Neural cell (in vitro differentiated cells): ENCODE measurements at regions not wholly inside any gene's neighbourhood (a gene's known extent, or its start where the extent isn't known, plus 50 kb on each side); places are given as distances from the start of the nearest gene placed in this dataset.

Experiments
- H2AFZ ChIP-seq: fragments of 200-600, 300-800 bp; sonication (generic), shearing (Covaris generic); 2 replicates; pipeline ENCODE4 v1.6.0; 2014; ENCODE audit warnings: low read depth, mild to moderate bottlenecking, antibody characterized with exemption, low read length, moderate library complexity
- H3F3A ChIP-seq: fragments of 200-600 bp; shearing (Covaris generic); 2 replicates; pipeline ENCODE4 v1.6.1; 2016; ENCODE audit warnings: mild to moderate bottlenecking, moderate library complexity, mixed read lengths, antibody characterized with exemption, low read length; ENCODE audit not compliant: insufficient read depth, poor library complexity, severe bottlenecking
- H3K27ac ChIP-seq: fragments of 200-600, 300-800 bp; sonication (generic), shearing (Covaris generic); 2 replicates; pipeline ENCODE4 v1.5.1; 2014; ENCODE audit warnings: mild to moderate bottlenecking, low read length, moderate library complexity
- H3K27me3 ChIP-seq: fragments of 300-800, 200-600 bp; sonication (generic), shearing (Covaris generic); 2 replicates; pipeline ENCODE4 v1.6.0; 2014; ENCODE audit warnings: mild to moderate bottlenecking, low read depth, low read length, moderate library complexity; ENCODE audit not compliant: insufficient read depth
- H3K36me3 ChIP-seq: fragments of 300-800, 200-600 bp; sonication (generic), shearing (Covaris generic); 2 replicates; pipeline ENCODE4 v1.5.1; 2014; ENCODE audit warnings: mild to moderate bottlenecking, antibody characterized with exemption, low read length, moderate library complexity; ENCODE audit not compliant: insufficient read depth
- H3K4me2 ChIP-seq: fragments of 300-800, 200-600 bp; sonication (generic), shearing (Covaris generic); 2 replicates; pipeline ENCODE4 v1.6.0; 2014; ENCODE audit warnings: mild to moderate bottlenecking, low read length
- H3K4me3 ChIP-seq: fragments of 300-800, 200-600 bp; sonication (generic), shearing (Covaris generic); 2 replicates; pipeline ENCODE4 v1.5.1; 2014; ENCODE audit warnings: mild to moderate bottlenecking, low read length, moderate library complexity
- H3K79me2 ChIP-seq: fragments of 200-600 bp; shearing (Covaris generic); replicated peaks from 2 replicates; pipeline ENCODE4 v1.6.0; 2014; ENCODE audit warnings: mild to moderate bottlenecking, low read length, moderate library complexity; ENCODE audit not compliant: insufficient read depth
- H3K9ac ChIP-seq: fragments of 300-800, 200-600 bp; sonication (generic), shearing (Covaris generic); 2 replicates; pipeline ENCODE4 v1.6.1; 2016; ENCODE audit warnings: mild to moderate bottlenecking, low read length, mixed read lengths
- H3K9me2 ChIP-seq: fragments of 200-600 bp; shearing (Covaris generic); 2 replicates; pipeline ENCODE4 v1.6.1; 2016; ENCODE audit warnings: mild to moderate bottlenecking, low read length, mixed read lengths; ENCODE audit not compliant: insufficient read depth
- H3K9me3 ChIP-seq: fragments of 200-600, 300-800 bp; sonication (generic), shearing (Covaris generic); 2 replicates; pipeline ENCODE4 v1.6.1; 2016; ENCODE audit warnings: mild to moderate bottlenecking, mixed run types, low read length, moderate library complexity, mixed read lengths
- H4K20me1 ChIP-seq: fragments of 200-600 bp; shearing (Covaris generic); 2 replicates; pipeline ENCODE4 v1.6.1; 2016; ENCODE audit warnings: mild to moderate bottlenecking, mixed run types; ENCODE audit not compliant: insufficient read depth
- CTCF ChIP-seq: fragments of 450-650 bp; IDR thresholded peaks from 2 replicates; pipeline ENCODE4 v1.5.1; 2014; ENCODE audit warnings: antibody characterized with exemption, mild to moderate bottlenecking, moderate library complexity; ENCODE audit not compliant: poor library complexity, severe bottlenecking
- EP300 ChIP-seq: fragments of 450-650 bp; conservative IDR thresholded peaks from 2 replicates; pipeline ENCODE4 v1.6.1; 2014; ENCODE audit warnings: antibody characterized with exemption, mild to moderate bottlenecking, moderate library complexity; ENCODE audit not compliant: poor library complexity, severe bottlenecking
- EZH2 ChIP-seq: fragments of 200-600, 300-800 bp; shearing (Covaris generic), sonication (generic); IDR thresholded peaks from 2 replicates; pipeline ENCODE4 v1.6.1; 2014; ENCODE audit warnings: antibody characterized with exemption, low read length, borderline replicate concordance, mild to moderate bottlenecking; ENCODE audit not compliant: insufficient read depth, poor library complexity, severe bottlenecking
- MXI1 ChIP-seq: fragments of 450-650 bp; conservative IDR thresholded peaks from 2 replicates; pipeline ENCODE4 v1.6.1; 2014; ENCODE audit warnings: antibody characterized with exemption, mild to moderate bottlenecking; ENCODE audit not compliant: poor library complexity, severe bottlenecking
- POLR2AphosphoS5 ChIP-seq: IDR thresholded peaks from 2 replicates; pipeline ENCODE4 v1.6.1; 2012
- RAD21 ChIP-seq: fragments of 450-650 bp; conservative IDR thresholded peaks from 2 replicates; pipeline ENCODE4 v1.6.1; 2014; ENCODE audit warnings: antibody characterized with exemption, mild to moderate bottlenecking, moderate library complexity
- REST ChIP-seq: IDR thresholded peaks from 2 replicates; pipeline ENCODE4 v1.6.1; 2012; ENCODE audit warnings: borderline replicate concordance
- SMC3 ChIP-seq: fragments of 450-650 bp; conservative IDR thresholded peaks from 2 replicates; pipeline ENCODE4 v1.6.1; 2014; ENCODE audit warnings: antibody characterized with exemption, mild to moderate bottlenecking, moderate library complexity; ENCODE audit not compliant: poor library complexity
- TAF1 ChIP-seq: IDR thresholded peaks from 2 replicates; pipeline ENCODE4 v1.6.1; 2012; ENCODE audit warnings: low read depth

- no peaks in the 10 kb centered on the region for H3K9me3 ChIP-seq
- no peak for TF ChIP-seq EP300
- no peak for TF ChIP-seq EZH2
- no peak for TF ChIP-seq TAF1
- no peak for TF ChIP-seq POLR2AphosphoS5
- TF ChIP-seq RAD21: peak; percentile 55
- no peak for TF ChIP-seq MXI1
- TF ChIP-seq REST: no peak
- peak; percentile 31 for TF ChIP-seq SMC3
- peak; percentile 48 for TF ChIP-seq CTCF
- no peak overlapping the region for H3K27ac ChIP-seq
- H3K4me2 ChIP-seq: no peak overlapping the region
- no peak overlapping the region for H2AFZ ChIP-seq
- no peaks in the 10 kb centered on the region for H4K20me1 ChIP-seq
- no peaks in the 10 kb centered on the region for H3K79me2 ChIP-seq
- H3K36me3 ChIP-seq: no peaks in the 10 kb centered on the region
- H3K9me2 ChIP-seq: no peaks in the 10 kb centered on the region
- no peak overlapping the region for H3K4me3 ChIP-seq
- H3F3A ChIP-seq: no peaks in the 10 kb centered on the region
- H3K9ac ChIP-seq: no peak overlapping the region
- no peaks in the 10 kb centered on the region for H3K27me3 ChIP-seq
Observed at GRCh38 chr5:114305402-114306207, 56.3 kb upstream of the KCNN2 start.

- Histone ChIP-seq H3K4me3 (no peak overlapping the region), H3K9me3 (no peaks in the 10 kb centered on the region), H4K20me1 (no peaks in the 10 kb centered on the region), H3K9ac (no peak overlapping the region), H3K79me2 (no peaks in the 10 kb centered on the region), H3F3A (no peaks in the 10 kb centered on the region), H3K36me3 (no peaks in the 10 kb centered on the region), H3K9me2 (no peaks in the 10 kb centered on the region), H3K27me3 (no peaks in the 10 kb centered on the region), H3K4me2 (no peak overlapping the region), H3K27ac (no peak overlapping the region), H2AFZ (no peak overlapping the region)
- no peak for TF ChIP-seq CTCF
- no peak for TF ChIP-seq POLR2AphosphoS5
- TF ChIP-seq RAD21: no peak
- TF ChIP-seq TAF1: no peak
- no peak for TF ChIP-seq REST
- TF ChIP-seq SMC3: no peak
- no peak for TF ChIP-seq EP300
- TF ChIP-seq EZH2: no peak
- no peak for TF ChIP-seq MXI1
Observed at GRCh38 chr5:114308017-114308416, 53.9 kb upstream of the KCNN2 start.
